ENCODE measurements at regions not wholly inside any gene's neighbourhood (a gene's known extent, or its start where the extent isn't known, plus 50 kb on each side); places are given as distances from the start of the nearest gene placed in this dataset.

DNA sequence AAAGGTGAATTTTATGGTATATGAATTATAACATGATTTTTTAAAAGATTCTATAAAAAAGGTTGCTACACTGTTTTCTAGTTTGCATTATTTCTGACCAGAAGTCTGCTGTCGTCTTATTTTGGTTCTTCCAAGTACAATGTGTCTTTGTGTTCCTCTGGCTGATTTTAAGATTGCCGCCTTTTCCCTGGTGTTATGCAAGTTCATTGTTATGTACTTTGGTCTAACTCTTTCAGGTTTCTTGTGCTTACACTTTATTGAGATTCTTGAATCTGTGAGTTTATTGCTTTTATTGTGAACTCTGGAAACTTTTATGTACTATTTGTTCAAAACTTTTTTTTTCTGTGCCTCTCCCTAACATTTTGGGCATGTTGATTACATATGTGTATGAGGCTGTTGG is 109.8 kb downstream of the RFX6 start:
- no peaks in the 10 kb centered on the region for H3K27me3 ChIP-seq (replicated peaks in 1 of 2; ENCODE audit: control insufficient read depth in 2 of 2, insufficient read depth in 2 of 2, low read length in 1 of 2)
- intact Hi-C loops (cut with micrococcal nuclease; ENCODE audit: unreplicated experiment) (no loop called here), in situ Hi-C loops (cut with MboI) (no loop called here)
- FAIRE-seq (no peak), DNase-seq (ENCODE audit: low read depth, low spot score) (no peak), ATAC-seq (no peak)
- RAD21 ChIA-PET (ENCODE audit: unreplicated experiment): no interaction called here
- no peak overlapping the region for H3K27ac ChIP-seq (ENCODE audit: control insufficient read depth, insufficient read depth)
- SMC1A ChIA-PET (ENCODE audit: uncharacterized antibody, unreplicated experiment): no interaction called here
- CTCF ChIA-PET: no interaction called here
- 40% methylated on average over 2 of the region's 2 CpGs for WGBS (ENCODE audit: insufficient coverage, insufficient replicate concordance, low lambda C conversion rate, missing lambda C conversion rate)
- POLR2A ChIA-PET: no interaction called here
- BruUV-seq (replicated peaks): no TSS peak
- H3K9ac ChIP-seq (ENCODE audit: control insufficient read depth, insufficient read depth, low read length): no peak overlapping the region
- H2AFZ ChIP-seq (ENCODE audit: control insufficient read depth, low read depth, low read length): no peak overlapping the region
- H3K4me2 ChIP-seq (ENCODE audit: control insufficient read depth, insufficient read depth): no peak overlapping the region
- no peaks in the 10 kb centered on the region for H3K4me1 ChIP-seq (ENCODE audit: control insufficient read depth, insufficient read depth, low read length)
- no peak for TF ChIP-seq CBX5 (IDR thresholded peaks at IDR 0.05; ENCODE audit: low read depth)
- TF ChIP-seq HDGF (IDR thresholded peaks at IDR 0.05): no peak
- no peak for TF ChIP-seq POLR2AphosphoS2 (IDR thresholded peaks at IDR 0.05; ENCODE audit: low read depth, low read length)
- TF ChIP-seq NR2C2 (IDR thresholded peaks at IDR 0.05; ENCODE audit: borderline replicate concordance, control insufficient read depth, insufficient read length, low read depth): no peak
- TF ChIP-seq MTA2 (IDR thresholded peaks at IDR 0.05; ENCODE audit: low read depth): no peak
- no peak for TF ChIP-seq SIN3A (IDR thresholded peaks at IDR 0.05; ENCODE audit: low read depth, low read length)
- no peak for TF ChIP-seq NR2F1 (conservative IDR thresholded peaks at IDR 0.05)
- no peak for TF ChIP-seq RFX5 (IDR thresholded peaks at IDR 0.05; ENCODE audit: low read depth, low read length)
- TF ChIP-seq TCF3 (IDR thresholded peaks at IDR 0.05; ENCODE audit: borderline replicate concordance, insufficient read depth, low read depth, low read length): no peak
- TF ChIP-seq TAF1 (IDR thresholded peaks at IDR 0.05; ENCODE audit: borderline replicate concordance, low read depth, low read length): no peak
- TF ChIP-seq CHD1 (IDR thresholded peaks at IDR 0.05; ENCODE audit: low read depth, low read length): no peak
- TF ChIP-seq POLR2A (IDR thresholded peaks at IDR 0.05; ENCODE audit: low read depth, low read length): no peak
- no peak for TF ChIP-seq BCL11A (IDR thresholded peaks at IDR 0.05; ENCODE audit: low read depth, low read length)
- TF ChIP-seq ZNF274 (IDR thresholded peaks at IDR 0.05; ENCODE audit: insufficient read depth, insufficient read length): no peak
- TF ChIP-seq, protein P1, sequence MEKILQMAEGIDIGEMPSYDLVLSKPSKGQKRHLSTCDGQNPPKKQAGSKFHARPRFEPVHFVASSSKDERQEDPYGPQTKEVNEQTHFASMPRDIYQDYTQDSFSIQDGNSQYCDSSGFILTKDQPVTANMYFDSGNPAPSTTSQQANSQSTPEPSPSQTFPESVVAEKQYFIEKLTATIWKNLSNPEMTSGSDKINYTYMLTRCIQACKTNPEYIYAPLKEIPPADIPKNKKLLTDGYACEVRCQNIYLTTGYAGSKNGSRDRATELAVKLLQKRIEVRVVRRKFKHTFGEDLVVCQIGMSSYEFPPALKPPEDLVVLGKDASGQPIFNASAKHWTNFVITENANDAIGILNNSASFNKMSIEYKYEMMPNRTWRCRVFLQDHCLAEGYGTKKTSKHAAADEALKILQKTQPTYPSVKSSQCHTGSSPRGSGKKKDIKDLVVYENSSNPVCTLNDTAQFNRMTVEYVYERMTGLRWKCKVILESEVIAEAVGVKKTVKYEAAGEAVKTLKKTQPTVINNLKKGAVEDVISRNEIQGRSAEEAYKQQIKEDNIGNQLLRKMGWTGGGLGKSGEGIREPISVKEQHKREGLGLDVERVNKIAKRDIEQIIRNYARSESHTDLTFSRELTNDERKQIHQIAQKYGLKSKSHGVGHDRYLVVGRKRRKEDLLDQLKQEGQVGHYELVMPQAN (conservative IDR thresholded peaks at IDR 0.05): no peak
- TF ChIP-seq, protein P2, sequence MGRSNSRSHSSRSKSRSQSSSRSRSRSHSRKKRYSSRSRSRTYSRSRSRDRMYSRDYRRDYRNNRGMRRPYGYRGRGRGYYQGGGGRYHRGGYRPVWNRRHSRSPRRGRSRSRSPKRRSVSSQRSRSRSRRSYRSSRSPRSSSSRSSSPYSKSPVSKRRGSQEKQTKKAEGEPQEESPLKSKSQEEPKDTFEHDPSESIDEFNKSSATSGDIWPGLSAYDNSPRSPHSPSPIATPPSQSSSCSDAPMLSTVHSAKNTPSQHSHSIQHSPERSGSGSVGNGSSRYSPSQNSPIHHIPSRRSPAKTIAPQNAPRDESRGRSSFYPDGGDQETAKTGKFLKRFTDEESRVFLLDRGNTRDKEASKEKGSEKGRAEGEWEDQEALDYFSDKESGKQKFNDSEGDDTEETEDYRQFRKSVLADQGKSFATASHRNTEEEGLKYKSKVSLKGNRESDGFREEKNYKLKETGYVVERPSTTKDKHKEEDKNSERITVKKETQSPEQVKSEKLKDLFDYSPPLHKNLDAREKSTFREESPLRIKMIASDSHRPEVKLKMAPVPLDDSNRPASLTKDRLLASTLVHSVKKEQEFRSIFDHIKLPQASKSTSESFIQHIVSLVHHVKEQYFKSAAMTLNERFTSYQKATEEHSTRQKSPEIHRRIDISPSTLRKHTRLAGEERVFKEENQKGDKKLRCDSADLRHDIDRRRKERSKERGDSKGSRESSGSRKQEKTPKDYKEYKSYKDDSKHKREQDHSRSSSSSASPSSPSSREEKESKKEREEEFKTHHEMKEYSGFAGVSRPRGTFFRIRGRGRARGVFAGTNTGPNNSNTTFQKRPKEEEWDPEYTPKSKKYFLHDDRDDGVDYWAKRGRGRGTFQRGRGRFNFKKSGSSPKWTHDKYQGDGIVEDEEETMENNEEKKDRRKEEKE (IDR thresholded peaks at IDR 0.05): no peak
- TF ChIP-seq, protein P3, sequence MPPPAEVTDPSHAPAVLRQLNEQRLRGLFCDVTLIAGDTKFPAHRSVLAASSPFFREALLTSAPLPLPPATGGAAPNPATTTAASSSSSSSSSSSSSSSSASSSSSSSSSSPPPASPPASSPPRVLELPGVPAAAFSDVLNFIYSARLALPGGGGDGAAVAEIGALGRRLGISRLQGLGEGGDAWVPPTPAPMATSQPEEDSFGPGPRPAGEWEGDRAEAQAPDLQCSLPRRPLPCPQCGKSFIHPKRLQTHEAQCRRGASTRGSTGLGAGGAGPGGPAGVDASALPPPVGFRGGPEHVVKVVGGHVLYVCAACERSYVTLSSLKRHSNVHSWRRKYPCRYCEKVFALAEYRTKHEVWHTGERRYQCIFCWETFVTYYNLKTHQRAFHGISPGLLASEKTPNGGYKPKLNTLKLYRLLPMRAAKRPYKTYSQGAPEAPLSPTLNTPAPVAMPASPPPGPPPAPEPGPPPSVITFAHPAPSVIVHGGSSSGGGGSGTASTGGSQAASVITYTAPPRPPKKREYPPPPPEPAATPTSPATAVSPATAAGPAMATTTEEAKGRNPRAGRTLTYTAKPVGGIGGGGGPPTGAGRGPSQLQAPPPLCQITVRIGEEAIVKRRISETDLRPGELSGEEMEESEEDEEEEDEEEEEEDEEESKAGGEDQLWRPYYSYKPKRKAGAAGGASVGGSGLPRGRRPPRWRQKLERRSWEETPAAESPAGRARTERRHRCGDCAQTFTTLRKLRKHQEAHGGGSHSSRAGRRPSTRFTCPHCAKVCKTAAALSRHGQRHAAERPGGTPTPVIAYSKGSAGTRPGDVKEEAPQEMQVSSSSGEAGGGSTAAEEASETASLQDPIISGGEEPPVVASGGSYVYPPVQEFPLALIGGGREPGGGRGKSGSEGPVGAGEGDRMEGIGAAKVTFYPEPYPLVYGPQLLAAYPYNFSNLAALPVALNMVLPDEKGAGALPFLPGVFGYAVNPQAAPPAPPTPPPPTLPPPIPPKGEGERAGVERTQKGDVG (CRISPR knock-in tag; IDR thresholded peaks at IDR 0.05): no peak
- no peaks in the 10 kb centered on the region for H4K20me1 ChIP-seq (ENCODE audit: control insufficient read depth, insufficient read depth)
- H3K9me3 ChIP-seq (replicated peaks; ENCODE audit: control insufficient read depth, insufficient read depth, low read length): no peaks in the 10 kb centered on the region
- H3K79me2 ChIP-seq (ENCODE audit: control insufficient read depth, insufficient read depth, low read length): no peaks in the 10 kb centered on the region
- H3K36me3 ChIP-seq (ENCODE audit: control insufficient read depth in 2 of 2, insufficient read depth in 2 of 2, low read length in 1 of 2): no peaks in the 10 kb centered on the region
- H3K4me3 ChIP-seq: no peak overlapping the region
